ENCODE measurements at regions not wholly inside any gene's neighbourhood (a gene's known extent, or its start where the extent isn't known, plus 50 kb on each side); places are given as distances from the start of the nearest gene placed in this dataset.

GRCh38 chr12:41981758-41982157 lies 162.9 kb downstream of the GXYLT1 start:
- no peak for DNase-seq (ENCODE audit: low read depth in 2 of 2)

GRCh38 chr12:41981013-41981412 lies 163.7 kb downstream of the GXYLT1 start:
- no peak for DNase-seq (ENCODE audit: low read depth in 2 of 2)

- DNase-seq (ENCODE audit: low read depth in 2 of 2), result no peak
Measured at GRCh38 chr12:41980390-41980789, 164.3 kb downstream of the GXYLT1 start.

GRCh38 chr12:41979574-41979973 lies 165.1 kb downstream of the GXYLT1 start:
- DNase-seq (ENCODE audit: low read depth in 2 of 2), result no peak

GRCh38 chr12:41972598-41972997 lies 172.1 kb downstream of the GXYLT1 start:
- DNase-seq (ENCODE audit: low read depth in 2 of 2), result no peak

- DNase-seq (ENCODE audit: low read depth in 2 of 2), result no peak
Measured at GRCh38 chr12:41972196-41972595, 172.5 kb downstream of the GXYLT1 start.

GRCh38 chr12:41970744-41971143 lies 173.9 kb downstream of the GXYLT1 start:
- no peak for DNase-seq (ENCODE audit: low read depth in 2 of 2)

GRCh38 chr12:41968599-41968998 lies 176.1 kb downstream of the GXYLT1 start:
- DNase-seq (ENCODE audit: low read depth in 2 of 2), result no peak

GRCh38 chr12:41967668-41968500 lies 176.8 kb downstream of the GXYLT1 start:
- DNase-seq (ENCODE audit: low read depth in 2 of 2), result no peak

- DNase-seq (ENCODE audit: low read depth in 2 of 2), result no peak
Measured at GRCh38 chr12:41966916-41967315, 177.8 kb downstream of the GXYLT1 start.

- DNase-seq (ENCODE audit: low read depth in 2 of 2), result no peak
Measured at GRCh38 chr12:41966001-41966400, 178.7 kb downstream of the GXYLT1 start.

- DNase-seq (ENCODE audit: low read depth in 2 of 2), result no peak
Measured at GRCh38 chr12:41963398-41963797, 181.3 kb downstream of the GXYLT1 start.

- DNase-seq (ENCODE audit: low read depth in 2 of 2), result no peak
Measured at GRCh38 chr12:41962171-41962572, 182.5 kb downstream of the GXYLT1 start.

- DNase-seq (ENCODE audit: low read depth in 2 of 2), result no peak
Measured at GRCh38 chr12:41959271-41959670, 185.4 kb downstream of the GXYLT1 start.

- no peak for DNase-seq (ENCODE audit: low read depth in 2 of 2)
Measured at GRCh38 chr12:41956353-41956752, 188.3 kb downstream of the GXYLT1 start.

- DNase-seq (ENCODE audit: low read depth in 2 of 2), result no peak
Measured at GRCh38 chr12:41950455-41950854, 194.2 kb downstream of the GXYLT1 start.

GRCh38 chr12:41946106-41946505 lies 198.6 kb downstream of the GXYLT1 start:
- no peak for DNase-seq (ENCODE audit: low read depth in 2 of 2)

GRCh38 chr12:41944216-41944615 lies 200.5 kb downstream of the GXYLT1 start:
- no peak for DNase-seq (ENCODE audit: low read depth in 2 of 2)

- no peak for DNase-seq (ENCODE audit: low read depth in 2 of 2)
Measured at GRCh38 chr12:41943671-41944070, 201.0 kb downstream of the GXYLT1 start.

GRCh38 chr12:41942354-41942753 lies 202.3 kb downstream of the GXYLT1 start:
- no peak for DNase-seq (ENCODE audit: low read depth in 2 of 2)

GRCh38 chr12:41941079-41941478 lies 203.6 kb downstream of the GXYLT1 start:
- DNase-seq (ENCODE audit: low read depth in 2 of 2), result no peak

- no peak for DNase-seq (ENCODE audit: low read depth in 2 of 2)
Measured at GRCh38 chr12:41940571-41940970, 204.1 kb downstream of the GXYLT1 start.

- DNase-seq (ENCODE audit: low read depth in 2 of 2), result no peak
Measured at GRCh38 chr12:41936333-41936732, 208.3 kb downstream of the GXYLT1 start.

GRCh38 chr12:41935911-41936310 lies 208.8 kb downstream of the GXYLT1 start:
- DNase-seq (ENCODE audit: low read depth in 2 of 2), result no peak
